ENCODE measurements at regions not wholly inside any gene's neighbourhood (a gene's known extent, or its start where the extent isn't known, plus 50 kb on each side); places are given as distances from the start of the nearest gene placed in this dataset.

DNA sequence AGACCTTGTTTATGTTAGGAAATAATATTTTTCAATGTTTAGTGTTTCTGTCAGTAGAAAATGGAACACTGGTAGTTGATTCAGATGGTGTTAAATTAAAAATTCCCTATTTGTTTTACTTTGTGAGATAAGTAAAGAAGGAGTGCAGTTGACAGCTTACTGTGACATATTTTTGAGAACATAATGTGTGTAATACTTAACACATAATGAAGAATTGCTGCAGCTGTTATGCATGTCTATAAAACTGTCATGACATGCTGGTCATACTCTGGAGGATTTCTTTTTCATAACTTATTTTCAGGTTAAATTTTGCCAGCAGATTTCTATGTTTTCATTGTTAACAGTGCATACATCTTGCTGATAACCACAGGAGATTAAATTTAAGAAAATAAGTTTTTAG, 296.1 kb downstream of the CTH start:
- no peak for TF ChIP-seq CTCF (conservative IDR thresholded peaks at IDR 0.05)
- no peak for TF ChIP-seq EZH2 (IDR thresholded peaks at IDR 0.05; ENCODE audit: low read depth)

Measured in PC-9 (cell line).